ENCODE measurements at regions not wholly inside any gene's neighbourhood (a gene's known extent, or its start where the extent isn't known, plus 50 kb on each side); places are given as distances from the start of the nearest gene placed in this dataset.
"Not testable (repeated sequence)": the region's sequence is repeated elsewhere in the genome, so short reads cannot be mapped to it uniquely, and the experiment has no call there.

- DNase-seq, result no peak
Observed at GRCh38 chr2:196502386-196502785, 137.1 kb upstream of the CCDC150 start.

GRCh38 chr2:196503398-196503797 lies 136.1 kb upstream of the CCDC150 start:
- no peak for DNase-seq

- DNase-seq, result no peak
Observed at GRCh38 chr2:196504788-196505187, 134.7 kb upstream of the CCDC150 start.

GRCh38 chr2:196510246-196510645 lies 129.3 kb upstream of the CCDC150 start:
- no peak for DNase-seq

- DNase-seq, result no peak
Observed at GRCh38 chr2:196511258-196512168, 128.0 kb upstream of the CCDC150 start.

- DNase-seq, result no peak
Observed at GRCh38 chr2:196513796-196514526, 125.6 kb upstream of the CCDC150 start.

- DNase-seq, result no peak
Observed at GRCh38 chr2:196514641-196515040, 124.9 kb upstream of the CCDC150 start.

GRCh38 chr2:196515051-196515450 lies 124.5 kb upstream of the CCDC150 start:
- DNase-seq, result no peak

GRCh38 chr2:196515608-196516007 lies 123.9 kb upstream of the CCDC150 start:
- no peak for DNase-seq

GRCh38 chr2:196516564-196516963 lies 123.0 kb upstream of the CCDC150 start:
- no peak for DNase-seq

- no peak for DNase-seq
Observed at GRCh38 chr2:196520605-196521004, 118.9 kb upstream of the CCDC150 start.

GRCh38 chr2:196526981-196527725 lies 112.4 kb upstream of the CCDC150 start:
- DNase-seq, result not testable (repeated sequence)

GRCh38 chr2:196528486-196529223 lies 110.9 kb upstream of the CCDC150 start:
- DNase-seq, result no peak

- no peak for DNase-seq
Observed at GRCh38 chr2:196530910-196531309, 108.6 kb upstream of the CCDC150 start.

- no peak for DNase-seq
Observed at GRCh38 chr2:196533772-196534397, 105.6 kb upstream of the CCDC150 start.

- no peak for DNase-seq
Observed at GRCh38 chr2:196534495-196534894, 105.0 kb upstream of the CCDC150 start.

GRCh38 chr2:196535061-196535460 lies 104.5 kb upstream of the CCDC150 start:
- DNase-seq, result no peak

- DNase-seq, result no peak
Observed at GRCh38 chr2:196535742-196536141, 103.8 kb upstream of the CCDC150 start.

GRCh38 chr2:196537311-196537710 lies 102.2 kb upstream of the CCDC150 start:
- DNase-seq, result no peak

- DNase-seq, result no peak
Observed at GRCh38 chr2:196538189-196538588, 101.3 kb upstream of the CCDC150 start.

GRCh38 chr2:196538646-196539045 lies 100.9 kb upstream of the CCDC150 start:
- DNase-seq, result no peak

GRCh38 chr2:196544906-196545433 lies 94.5 kb upstream of the CCDC150 start:
- no peak for DNase-seq

Measured in activated T-cell treated with anti-CD3 and anti-CD28 coated beads, Interleukin-2, amount 50 U/mL, for 1 hour (primary cell).